IMR-90 (cell line): ENCODE measurements at regions not wholly inside any gene's neighbourhood (a gene's known extent, or its start where the extent isn't known, plus 50 kb on each side); places are given as distances from the start of the nearest gene placed in this dataset.

Source experiments
- ELK1 ChIP-seq: fragments of 150-350 bp; IDR thresholded peaks from 2 replicates; pipeline ENCODE4 v1.6.1; 2016; ENCODE audit warnings: low read depth, mild to moderate bottlenecking, low read length, moderate library complexity, borderline replicate concordance
- FOS ChIP-seq: fragments of 150-350 bp; IDR thresholded peaks from 2 replicates; pipeline ENCODE4 v1.6.1; 2016; ENCODE audit warnings: low read depth, low read length
- MAZ ChIP-seq: IDR thresholded peaks from 2 replicates; pipeline ENCODE4 v1.6.1; 2012; ENCODE audit warnings: low read depth, mild to moderate bottlenecking, low read length, improper control_type of control experiment, moderate library complexity, borderline replicate concordance
- MXI1 ChIP-seq: IDR thresholded peaks from 2 replicates; pipeline ENCODE4 v1.6.1; 2012; ENCODE audit warnings: low read depth, mild to moderate bottlenecking, low read length, moderate library complexity, borderline replicate concordance
- NFE2L2 ChIP-seq: fragments of 150-350 bp; IDR thresholded peaks from 2 replicates; pipeline ENCODE4 v1.6.1; 2016; ENCODE audit warnings: low read depth, mild to moderate bottlenecking, low read length
- POLR2A ChIP-seq: IDR thresholded peaks from 2 replicates; pipeline ENCODE4 v1.6.1; 2012; ENCODE audit warnings: mild to moderate bottlenecking, low read depth, low read length
- SMC3 ChIP-seq: fragments of 150-350 bp; IDR thresholded peaks from 2 replicates; pipeline ENCODE4 v1.6.1; 2016; ENCODE audit warnings: low read depth, mild to moderate bottlenecking, antibody characterized with exemption, low read length, moderate library complexity
- TF ChIP-seq, protein P1 (sequence below): conservative IDR thresholded peaks from 2 replicates; pipeline ENCODE4 v1.5.1; 2012; ENCODE audit warnings: mild to moderate bottlenecking, low read depth, low read length, improper control_type of control experiment
- TF ChIP-seq, protein P2 (sequence below): fragments of 150-350 bp; IDR thresholded peaks from 2 replicates; pipeline ENCODE4 v1.6.1; 2017; ENCODE audit warnings: mild to moderate bottlenecking, antibody characterized with exemption, low read length, low read depth

- TF ChIP-seq NFE2L2 (no peak), MAZ (no peak), MXI1 (no peak), FOS (no peak), ELK1 (no peak), SMC3 (no peak), POLR2A (no peak)
- TF ChIP-seq, protein P1, sequence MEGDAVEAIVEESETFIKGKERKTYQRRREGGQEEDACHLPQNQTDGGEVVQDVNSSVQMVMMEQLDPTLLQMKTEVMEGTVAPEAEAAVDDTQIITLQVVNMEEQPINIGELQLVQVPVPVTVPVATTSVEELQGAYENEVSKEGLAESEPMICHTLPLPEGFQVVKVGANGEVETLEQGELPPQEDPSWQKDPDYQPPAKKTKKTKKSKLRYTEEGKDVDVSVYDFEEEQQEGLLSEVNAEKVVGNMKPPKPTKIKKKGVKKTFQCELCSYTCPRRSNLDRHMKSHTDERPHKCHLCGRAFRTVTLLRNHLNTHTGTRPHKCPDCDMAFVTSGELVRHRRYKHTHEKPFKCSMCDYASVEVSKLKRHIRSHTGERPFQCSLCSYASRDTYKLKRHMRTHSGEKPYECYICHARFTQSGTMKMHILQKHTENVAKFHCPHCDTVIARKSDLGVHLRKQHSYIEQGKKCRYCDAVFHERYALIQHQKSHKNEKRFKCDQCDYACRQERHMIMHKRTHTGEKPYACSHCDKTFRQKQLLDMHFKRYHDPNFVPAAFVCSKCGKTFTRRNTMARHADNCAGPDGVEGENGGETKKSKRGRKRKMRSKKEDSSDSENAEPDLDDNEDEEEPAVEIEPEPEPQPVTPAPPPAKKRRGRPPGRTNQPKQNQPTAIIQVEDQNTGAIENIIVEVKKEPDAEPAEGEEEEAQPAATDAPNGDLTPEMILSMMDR, result no peak
- TF ChIP-seq, protein P2, sequence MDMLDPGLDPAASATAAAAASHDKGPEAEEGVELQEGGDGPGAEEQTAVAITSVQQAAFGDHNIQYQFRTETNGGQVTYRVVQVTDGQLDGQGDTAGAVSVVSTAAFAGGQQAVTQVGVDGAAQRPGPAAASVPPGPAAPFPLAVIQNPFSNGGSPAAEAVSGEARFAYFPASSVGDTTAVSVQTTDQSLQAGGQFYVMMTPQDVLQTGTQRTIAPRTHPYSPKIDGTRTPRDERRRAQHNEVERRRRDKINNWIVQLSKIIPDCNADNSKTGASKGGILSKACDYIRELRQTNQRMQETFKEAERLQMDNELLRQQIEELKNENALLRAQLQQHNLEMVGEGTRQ, result no peak
These were observed 381.2 kb downstream of the PTPRC start for GRCh38 chr1:199020051-199020450.
